CD4-positive, alpha-beta T cell treated with Interleukin-10 for 1 hour (primary cell): ENCODE measurements at regions not wholly inside any gene's neighbourhood (a gene's known extent, or its start where the extent isn't known, plus 50 kb on each side); places are given as distances from the start of the nearest gene placed in this dataset.

Source experiments
- DNase-seq: peaks from one replicate; pipeline ENCODE4 v3.0.0-alpha.2; 2020

DNA sequence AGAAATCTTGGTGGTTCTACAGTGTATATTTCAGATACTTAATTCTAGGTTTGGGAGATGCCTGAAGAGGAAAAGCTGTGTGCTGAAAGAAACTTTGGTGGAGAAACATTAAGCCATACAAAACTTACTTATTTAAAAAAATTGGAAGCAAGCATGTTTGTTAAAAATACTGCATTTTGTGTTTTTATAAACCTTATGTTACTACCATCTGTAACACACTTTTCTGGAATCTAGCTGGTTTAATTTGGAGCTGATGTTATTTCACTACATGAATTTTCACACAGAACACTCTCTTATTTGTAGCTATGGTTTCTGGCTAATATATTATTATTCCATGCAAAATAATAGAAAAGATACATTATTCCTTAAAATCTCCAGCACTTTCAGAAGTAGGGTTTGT, 710.7 kb downstream of the ADGRL2 start:
- DNase-seq: no peak

GRCh38 chr1:82510431-82510830, 709.7 kb downstream of the ADGRL2 start:
- no peak for DNase-seq

DNA sequence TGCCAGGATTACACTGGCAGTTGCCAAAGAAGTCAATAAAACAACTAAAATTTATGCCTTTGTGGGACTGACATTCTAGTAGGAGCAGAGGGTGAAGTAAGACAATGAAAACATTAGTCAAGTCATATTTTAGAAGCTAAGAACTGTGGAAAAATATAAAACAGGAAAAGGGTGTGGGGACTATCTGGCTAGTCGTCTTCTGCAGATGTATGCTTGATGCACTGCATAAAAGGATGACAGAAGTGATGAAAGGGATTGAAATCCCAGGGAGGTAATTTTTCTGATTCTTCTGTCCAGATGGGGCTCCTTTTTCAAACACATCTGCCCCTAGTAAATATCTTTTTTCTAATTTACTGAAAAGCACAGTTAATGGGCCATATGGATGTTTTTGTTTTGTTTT, 706.3 kb downstream of the ADGRL2 start:
- DNase-seq: no peak

- DNase-seq: no peak
These were observed 703.1 kb downstream of the ADGRL2 start for GRCh38 chr1:82503822-82504221.

DNA sequence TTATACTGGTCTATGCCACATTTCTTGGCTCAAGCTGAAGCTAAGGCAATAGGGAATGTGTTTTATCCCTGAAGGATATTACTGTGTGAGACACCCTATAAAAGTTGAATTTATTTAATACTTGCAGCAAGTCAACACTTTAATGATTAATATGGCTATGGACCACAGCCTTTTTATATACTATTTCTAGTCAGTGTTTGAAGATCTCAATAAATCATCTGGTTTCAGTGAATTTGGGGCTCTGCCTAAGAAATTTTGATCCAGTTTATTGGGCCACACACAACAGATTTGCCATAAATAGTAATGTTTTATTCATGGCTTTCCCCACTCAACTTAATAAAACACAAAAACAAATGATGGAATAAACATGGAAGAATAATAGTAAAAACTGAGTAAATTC, 698.3 kb downstream of the ADGRL2 start:
- no peak for DNase-seq

GRCh38 chr1:82494117-82494516, 693.4 kb downstream of the ADGRL2 start:
- DNase-seq: no peak

DNA sequence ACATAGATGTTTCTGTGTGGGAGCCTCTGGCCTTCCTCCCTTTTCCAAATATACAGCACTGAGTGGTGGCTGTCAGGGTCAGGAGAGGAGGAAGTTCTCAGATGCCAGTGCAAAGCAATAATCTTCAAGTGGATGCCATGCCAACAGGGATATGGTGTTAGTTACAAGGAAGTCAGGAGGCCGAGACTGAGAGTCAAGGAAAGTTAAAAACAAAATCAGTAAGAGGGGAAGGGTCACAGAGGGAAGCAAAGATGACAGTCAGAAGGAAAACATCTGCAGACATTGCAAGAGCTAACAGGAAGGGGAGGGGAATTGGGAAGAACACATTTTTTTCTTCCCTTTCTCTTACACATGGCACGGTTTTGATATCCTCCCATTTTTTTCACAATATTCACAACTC, 691.4 kb downstream of the ADGRL2 start:
- no peak for DNase-seq

DNA sequence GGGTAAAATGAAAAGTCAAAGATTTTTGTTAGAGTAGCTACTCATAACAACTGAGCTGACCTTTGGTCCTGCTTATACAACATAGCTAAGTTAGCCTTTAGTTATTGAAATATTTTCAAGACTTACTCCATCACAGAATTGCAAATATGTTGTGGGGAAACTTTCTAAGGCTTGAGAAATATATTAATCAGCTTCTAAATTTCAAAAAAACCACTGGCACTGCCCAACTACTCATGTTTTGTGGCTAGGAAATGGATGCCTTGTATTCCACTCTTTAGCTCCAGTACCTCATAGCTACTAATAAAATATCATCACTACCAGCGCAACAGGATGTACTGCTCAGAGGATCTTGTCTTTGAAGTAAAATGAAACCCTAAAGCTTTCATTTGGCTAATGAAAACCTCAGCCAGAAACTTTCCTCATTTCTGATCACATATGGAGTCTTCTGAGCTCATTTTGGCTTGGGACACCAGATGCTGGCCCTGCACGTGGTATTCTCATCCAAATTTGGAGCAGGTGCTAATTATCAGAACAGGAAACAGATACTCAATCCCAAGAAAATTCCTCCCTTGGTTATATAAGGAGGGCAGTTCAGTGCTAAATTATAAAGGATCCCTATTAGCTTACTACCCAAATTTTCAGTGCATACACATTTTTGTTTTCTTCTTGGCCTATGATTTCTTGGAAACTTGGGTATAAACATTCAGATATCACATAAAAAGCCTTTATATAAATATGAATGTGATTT, 690.7 kb downstream of the ADGRL2 start:
- no peak for DNase-seq

- no peak for DNase-seq
These were observed 687.0 kb downstream of the ADGRL2 start for GRCh38 chr1:82487778-82488177.

- DNase-seq: no peak
These were observed 686.2 kb downstream of the ADGRL2 start for GRCh38 chr1:82486969-82487368.

- no peak for DNase-seq
These were observed 685.7 kb downstream of the ADGRL2 start for GRCh38 chr1:82486468-82486867.

- DNase-seq: no peak
These were observed 685.0 kb downstream of the ADGRL2 start for GRCh38 chr1:82485591-82486369.

DNA sequence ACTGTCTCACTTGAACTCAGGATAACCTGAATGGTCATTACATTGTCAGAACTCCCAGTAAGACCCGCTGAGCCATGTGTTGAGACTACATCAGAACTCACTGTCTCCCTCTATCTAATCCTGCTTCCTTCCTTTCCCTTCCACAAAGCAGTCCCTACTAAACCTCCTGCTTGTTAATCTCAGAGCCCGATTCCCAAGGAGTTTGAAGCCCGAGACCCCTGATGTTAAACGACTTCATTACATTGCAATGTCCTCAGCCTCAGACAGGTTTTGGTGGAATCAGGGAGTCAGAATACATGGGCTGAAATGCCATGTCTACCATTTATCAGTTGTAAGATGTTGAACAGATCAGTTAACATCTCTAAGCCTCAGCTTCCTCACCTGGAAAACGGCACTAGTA, 682.4 kb downstream of the ADGRL2 start:
- DNase-seq: no peak

DNA sequence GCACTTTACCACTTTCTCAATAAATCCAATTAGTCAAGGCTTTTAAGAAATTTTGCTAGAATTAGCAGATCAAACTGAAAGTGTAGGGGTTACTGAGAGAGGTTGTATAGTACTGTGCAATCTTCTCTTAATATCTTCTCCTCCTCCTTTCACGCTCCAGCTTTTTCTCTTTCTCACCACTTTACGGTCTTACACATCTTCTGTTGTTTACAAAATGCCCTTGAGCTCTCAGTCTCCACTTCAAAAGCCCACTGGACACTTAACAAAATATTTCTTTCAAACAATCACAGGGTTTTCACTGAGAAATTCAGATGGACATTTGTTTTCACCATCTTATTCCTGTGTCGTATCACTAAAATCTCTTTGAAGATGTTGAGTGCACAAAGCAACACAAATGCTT, 678.2 kb downstream of the ADGRL2 start:
- DNase-seq: no peak

- DNase-seq: no peak
These were observed 671.9 kb downstream of the ADGRL2 start for GRCh38 chr1:82472489-82473131.

GRCh38 chr1:82466891-82467290, 666.2 kb downstream of the ADGRL2 start:
- no peak for DNase-seq

- no peak for DNase-seq
These were observed 665.7 kb downstream of the ADGRL2 start for GRCh38 chr1:82466416-82466815.

DNA sequence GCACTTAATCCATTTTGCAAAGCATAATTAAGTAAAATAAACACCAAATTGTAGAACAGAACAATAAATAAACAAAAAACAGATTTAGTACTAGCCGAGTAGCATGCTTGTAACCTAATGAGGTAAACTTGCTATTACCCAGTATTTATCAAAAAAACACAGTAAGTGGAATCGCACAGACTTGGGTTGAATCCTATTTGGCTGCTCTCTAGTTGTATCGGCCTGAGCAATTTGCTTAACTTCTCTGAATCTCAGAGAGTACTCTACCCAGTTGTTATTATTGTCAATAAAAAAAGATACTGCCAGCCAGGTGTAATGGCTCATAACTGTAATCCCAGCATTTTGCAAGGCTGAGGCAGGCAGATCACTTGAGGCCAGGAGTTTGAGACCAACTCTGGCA, 664.3 kb downstream of the ADGRL2 start:
- DNase-seq: no peak

- no peak for DNase-seq
These were observed 663.7 kb downstream of the ADGRL2 start for GRCh38 chr1:82464362-82465001.

DNA sequence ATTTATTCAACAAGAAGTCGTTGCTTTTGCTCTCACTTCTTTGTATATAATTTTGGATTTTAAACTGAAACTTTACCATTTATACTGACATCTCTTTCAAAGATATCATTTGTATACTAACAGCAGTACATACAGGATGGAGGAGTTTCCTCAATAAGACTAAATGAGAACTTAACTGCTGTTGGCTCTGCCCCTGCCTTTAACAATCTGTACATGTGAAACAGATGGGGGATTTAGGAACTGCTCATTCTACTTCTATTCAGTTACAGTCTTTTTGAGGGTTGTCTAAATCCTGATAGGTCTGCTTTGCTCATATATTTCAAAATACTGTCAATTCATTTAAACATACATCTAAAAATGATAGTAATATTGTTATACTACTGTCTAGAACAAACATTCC, 663.2 kb downstream of the ADGRL2 start:
- DNase-seq: no peak

DNA sequence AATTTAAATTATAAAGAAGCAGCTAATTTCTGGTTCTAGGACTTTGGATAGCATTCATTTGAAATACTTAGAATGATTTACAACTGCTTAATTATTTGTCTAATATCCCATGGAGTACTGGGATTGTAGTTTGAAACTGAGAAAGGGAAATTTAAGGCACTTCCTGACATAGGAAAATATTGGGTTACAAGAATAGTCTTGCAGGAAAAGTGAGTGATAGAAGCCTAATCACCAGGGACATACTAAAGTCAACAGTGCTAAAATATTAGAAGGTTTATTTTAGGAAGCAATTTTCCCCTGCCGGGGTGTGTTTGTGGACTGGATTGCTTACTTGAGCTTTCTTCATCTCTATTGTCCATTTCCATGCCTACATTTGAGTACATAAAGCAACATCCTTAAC, 661.6 kb downstream of the ADGRL2 start:
- no peak for DNase-seq

- DNase-seq: no peak
These were observed 654.6 kb downstream of the ADGRL2 start for GRCh38 chr1:82455342-82455741.

- no peak for DNase-seq
These were observed 653.7 kb downstream of the ADGRL2 start for GRCh38 chr1:82454431-82454830.
